ENCODE measurements at regions not wholly inside any gene's neighbourhood (a gene's known extent, or its start where the extent isn't known, plus 50 kb on each side); places are given as distances from the start of the nearest gene placed in this dataset.

DNA sequence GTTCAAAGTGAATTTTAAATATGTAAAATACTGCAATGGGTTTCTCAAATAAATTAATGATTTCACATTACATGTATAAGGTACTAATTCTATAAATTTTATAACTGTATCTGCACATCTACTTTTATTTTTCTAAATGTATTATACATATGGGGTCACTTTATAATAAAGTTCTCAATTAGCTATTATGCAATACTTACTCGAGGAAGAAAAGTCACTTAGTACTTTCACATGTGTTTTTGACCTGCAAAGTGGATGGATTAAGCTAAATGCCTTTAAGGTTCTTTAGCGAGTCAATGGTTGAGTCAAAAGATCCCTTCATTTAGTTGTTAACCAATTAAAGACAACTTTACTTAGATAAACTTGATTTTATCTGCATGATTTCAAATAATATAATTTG lies 437.8 kb downstream of the ANKRD7 start:
- no peak overlapping the region for H2AFZ ChIP-seq (ENCODE audit: low read depth, low read length, severe bottlenecking)
- TF ChIP-seq CTCF (IDR thresholded peaks at IDR 0.05; ENCODE audit: insufficient read depth, low read length, poor library complexity, severe bottlenecking) = no peak
- no peak for TF ChIP-seq EZH2phosphoT487 (conservative IDR thresholded peaks at IDR 0.05; ENCODE audit: low read length)
- no peaks in the 10 kb centered on the region for H3K9me2 ChIP-seq (replicated peaks; ENCODE audit: insufficient read depth, low read length)
- no peak overlapping the region for H3K4me3 ChIP-seq (ENCODE audit: insufficient read depth, low read length, poor library complexity, severe bottlenecking)
- H3F3A ChIP-seq (ENCODE audit: insufficient read depth) = no peaks in the 10 kb centered on the region
- no peak overlapping the region for H3K4me2 ChIP-seq (ENCODE audit: low read depth, low read length, poor library complexity, severe bottlenecking)
- H4K20me1 ChIP-seq (ENCODE audit: low read depth, low read length) = no peaks in the 10 kb centered on the region
- no peaks in the 10 kb centered on the region for H3K9me3 ChIP-seq (ENCODE audit: insufficient read depth, low read length)
- no peaks in the 10 kb centered on the region for H3K79me2 ChIP-seq (ENCODE audit: insufficient read depth, low read length)
- H3K27ac ChIP-seq (ENCODE audit: low read depth, low read length) = no peak overlapping the region
- no peak overlapping the region for H3K9ac ChIP-seq (ENCODE audit: low read length)
- H3K27me3 ChIP-seq (ENCODE audit: low read length) = no peaks in the 10 kb centered on the region
- no peaks in the 10 kb centered on the region for H3K36me3 ChIP-seq (ENCODE audit: low read length)

- Histone ChIP-seq H3K9me3 (ENCODE audit: insufficient read depth, low read length) (no peaks in the 10 kb centered on the region), H3K36me3 (ENCODE audit: low read length) (no peaks in the 10 kb centered on the region), H3K9ac (ENCODE audit: low read length) (no peak overlapping the region), H3K4me2 (ENCODE audit: low read depth, low read length, poor library complexity, severe bottlenecking) (no peak overlapping the region), H3K27me3 (ENCODE audit: low read length) (no peaks in the 10 kb centered on the region), H3K27ac (ENCODE audit: low read depth, low read length) (no peak overlapping the region), H4K20me1 (ENCODE audit: low read depth, low read length) (no peaks in the 10 kb centered on the region), H2AFZ (ENCODE audit: low read depth, low read length, severe bottlenecking) (no peak overlapping the region), H3K9me2 (replicated peaks; ENCODE audit: insufficient read depth, low read length) (no peaks in the 10 kb centered on the region), H3K79me2 (ENCODE audit: insufficient read depth, low read length) (no peaks in the 10 kb centered on the region), H3F3A (ENCODE audit: insufficient read depth) (no peaks in the 10 kb centered on the region), H3K4me3 (ENCODE audit: insufficient read depth, low read length, poor library complexity, severe bottlenecking) (no peak overlapping the region)
- no peak for TF ChIP-seq EZH2phosphoT487 (conservative IDR thresholded peaks at IDR 0.05; ENCODE audit: low read length)
- TF ChIP-seq CTCF (IDR thresholded peaks at IDR 0.05; ENCODE audit: insufficient read depth, low read length, poor library complexity, severe bottlenecking) = no peak
Observed at GRCh38 chr7:118664498-118664897, 440.0 kb downstream of the ANKRD7 start.

DNA sequence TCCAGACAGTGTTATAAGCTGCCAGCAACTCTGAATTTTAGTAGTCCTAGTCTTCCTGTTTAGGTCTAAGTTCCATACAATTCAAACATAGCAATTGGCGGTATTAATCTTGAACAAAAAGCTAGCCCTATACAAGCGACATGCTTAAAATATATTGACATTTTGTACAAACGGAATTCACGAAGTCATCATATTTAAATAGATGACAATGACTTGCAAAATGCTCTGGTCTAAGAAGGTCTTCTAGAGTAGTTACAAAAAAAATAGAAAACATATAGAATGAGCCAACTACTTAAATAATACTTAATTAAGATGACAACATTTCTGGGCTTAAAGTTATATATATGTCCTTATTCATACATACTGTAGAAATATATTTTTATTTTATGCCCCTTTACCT lies 446.6 kb downstream of the ANKRD7 start:
- no peak overlapping the region for H3K27ac ChIP-seq (ENCODE audit: low read depth, low read length)
- TF ChIP-seq EZH2phosphoT487 (conservative IDR thresholded peaks at IDR 0.05; ENCODE audit: low read length) (no peak), CTCF (IDR thresholded peaks at IDR 0.05; ENCODE audit: insufficient read depth, low read length, poor library complexity, severe bottlenecking) (no peak)
- no peaks in the 10 kb centered on the region for H3K9me2 ChIP-seq (replicated peaks; ENCODE audit: insufficient read depth, low read length)
- no peaks in the 10 kb centered on the region for H3K27me3 ChIP-seq (ENCODE audit: low read length)
- H3K9me3 ChIP-seq (ENCODE audit: insufficient read depth, low read length) = no peaks in the 10 kb centered on the region
- no peak overlapping the region for H3K4me3 ChIP-seq (ENCODE audit: insufficient read depth, low read length, poor library complexity, severe bottlenecking)
- H3F3A ChIP-seq (ENCODE audit: insufficient read depth) = no peaks in the 10 kb centered on the region
- no peak overlapping the region for H2AFZ ChIP-seq (ENCODE audit: low read depth, low read length, severe bottlenecking)
- no peak overlapping the region for H3K4me2 ChIP-seq (ENCODE audit: low read depth, low read length, poor library complexity, severe bottlenecking)
- no peaks in the 10 kb centered on the region for H3K79me2 ChIP-seq (ENCODE audit: insufficient read depth, low read length)
- no peak overlapping the region for H3K9ac ChIP-seq (ENCODE audit: low read length)
- no peaks in the 10 kb centered on the region for H4K20me1 ChIP-seq (ENCODE audit: low read depth, low read length)
- no peaks in the 10 kb centered on the region for H3K36me3 ChIP-seq (ENCODE audit: low read length)

GRCh38 chr7:118684796-118685195 lies 460.3 kb downstream of the ANKRD7 start:
- Histone ChIP-seq H3K27ac (ENCODE audit: low read depth, low read length) (no peak overlapping the region), H3K36me3 (ENCODE audit: low read length) (no peaks in the 10 kb centered on the region)
- TF ChIP-seq CTCF (IDR thresholded peaks at IDR 0.05; ENCODE audit: insufficient read depth, low read length, poor library complexity, severe bottlenecking) = no peak
- TF ChIP-seq EZH2phosphoT487 (conservative IDR thresholded peaks at IDR 0.05; ENCODE audit: low read length) = no peak

More at GRCh38 chr7:118684796-118685195, 460.3 kb downstream of the ANKRD7 start:
- no peaks in the 10 kb centered on the region for H3F3A ChIP-seq (ENCODE audit: insufficient read depth)
- no peaks in the 10 kb centered on the region for H3K9me2 ChIP-seq (replicated peaks; ENCODE audit: insufficient read depth, low read length)
- no peaks in the 10 kb centered on the region for H3K9me3 ChIP-seq (ENCODE audit: insufficient read depth, low read length)
- no peak overlapping the region for H2AFZ ChIP-seq (ENCODE audit: low read depth, low read length, severe bottlenecking)
- H3K27me3 ChIP-seq (ENCODE audit: low read length) = no peaks in the 10 kb centered on the region
- H3K9ac ChIP-seq (ENCODE audit: low read length) = no peak overlapping the region
- no peaks in the 10 kb centered on the region for H4K20me1 ChIP-seq (ENCODE audit: low read depth, low read length)
- no peak overlapping the region for H3K4me2 ChIP-seq (ENCODE audit: low read depth, low read length, poor library complexity, severe bottlenecking)
- no peaks in the 10 kb centered on the region for H3K79me2 ChIP-seq (ENCODE audit: insufficient read depth, low read length)
- no peak overlapping the region for H3K4me3 ChIP-seq (ENCODE audit: insufficient read depth, low read length, poor library complexity, severe bottlenecking)
